ENCODE measurements at regions not wholly inside any gene's neighbourhood (a gene's known extent, or its start where the extent isn't known, plus 50 kb on each side); places are given as distances from the start of the nearest gene placed in this dataset.
"Not testable (repeated sequence)": the region's sequence is repeated elsewhere in the genome, so short reads cannot be mapped to it uniquely, and the experiment has no call there.

DNA sequence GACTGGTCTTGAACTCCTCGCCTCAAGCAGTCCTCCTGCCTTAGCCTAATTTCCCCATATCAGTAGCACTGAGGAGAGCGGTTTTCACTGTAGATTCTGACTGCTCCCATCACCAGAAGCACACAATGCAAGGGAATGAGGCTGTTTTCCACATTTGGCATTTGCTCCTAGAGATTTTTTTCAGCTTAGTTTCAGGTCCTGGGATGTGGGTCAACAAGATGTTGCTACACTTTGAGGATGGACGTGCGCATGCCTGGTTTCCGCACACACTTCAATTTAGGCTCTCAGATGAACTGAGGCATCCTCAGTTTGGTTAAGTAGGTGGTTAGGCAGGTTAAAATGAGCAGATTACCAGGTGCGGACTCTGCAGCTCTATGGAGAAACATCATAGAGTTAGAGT lies 287.1 kb upstream of the LYZL1 start:
- Histone ChIP-seq H3K4me1 (no peaks in the 10 kb centered on the region), H3K27ac (no peak overlapping the region), H3K27me3 (no peaks in the 10 kb centered on the region), H3K4me3 (no peak overlapping the region), H3K9me3 (no peaks in the 10 kb centered on the region), H3K36me3 (no peaks in the 10 kb centered on the region)
- WGBS, 2 donors: 85 to 93% methylated on average over 6 of the region's 6 CpGs
- DNase-seq (ENCODE audit: low spot score in 2 of 2): no peak
- no peak for TF ChIP-seq POLR2A (IDR thresholded peaks at IDR 0.05)
- no peak for TF ChIP-seq EP300 (IDR thresholded peaks at IDR 0.05)
- TF ChIP-seq, protein P1, sequence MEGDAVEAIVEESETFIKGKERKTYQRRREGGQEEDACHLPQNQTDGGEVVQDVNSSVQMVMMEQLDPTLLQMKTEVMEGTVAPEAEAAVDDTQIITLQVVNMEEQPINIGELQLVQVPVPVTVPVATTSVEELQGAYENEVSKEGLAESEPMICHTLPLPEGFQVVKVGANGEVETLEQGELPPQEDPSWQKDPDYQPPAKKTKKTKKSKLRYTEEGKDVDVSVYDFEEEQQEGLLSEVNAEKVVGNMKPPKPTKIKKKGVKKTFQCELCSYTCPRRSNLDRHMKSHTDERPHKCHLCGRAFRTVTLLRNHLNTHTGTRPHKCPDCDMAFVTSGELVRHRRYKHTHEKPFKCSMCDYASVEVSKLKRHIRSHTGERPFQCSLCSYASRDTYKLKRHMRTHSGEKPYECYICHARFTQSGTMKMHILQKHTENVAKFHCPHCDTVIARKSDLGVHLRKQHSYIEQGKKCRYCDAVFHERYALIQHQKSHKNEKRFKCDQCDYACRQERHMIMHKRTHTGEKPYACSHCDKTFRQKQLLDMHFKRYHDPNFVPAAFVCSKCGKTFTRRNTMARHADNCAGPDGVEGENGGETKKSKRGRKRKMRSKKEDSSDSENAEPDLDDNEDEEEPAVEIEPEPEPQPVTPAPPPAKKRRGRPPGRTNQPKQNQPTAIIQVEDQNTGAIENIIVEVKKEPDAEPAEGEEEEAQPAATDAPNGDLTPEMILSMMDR (IDR thresholded peaks at IDR 0.05): no peak

DNA sequence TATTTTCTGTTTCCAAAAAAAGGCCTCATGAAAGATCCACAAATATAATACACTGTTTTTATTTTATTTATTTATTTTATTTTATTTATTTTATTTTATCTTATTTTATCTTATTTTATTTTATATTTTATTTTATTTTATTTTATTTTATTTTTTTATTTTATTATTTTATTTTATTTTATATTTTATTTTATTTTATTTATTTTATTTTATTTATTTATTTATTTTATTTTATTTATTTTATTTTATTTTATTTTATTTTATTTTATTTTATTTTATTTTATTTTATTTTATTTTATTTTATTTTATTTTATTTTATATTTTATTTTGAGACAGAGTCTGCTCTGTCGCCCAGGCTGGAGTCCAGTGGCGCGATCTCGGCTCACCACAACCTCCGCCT lies 285.9 kb upstream of the LYZL1 start:
- peaks cover 0 to 10% (median 0%) of the 10 kb centered on the region in 4 donors for H3K9me3 ChIP-seq
- WGBS, 2 donors: 97 to 98% methylated on average over 5 of the region's 5 CpGs
- not testable (repeated sequence) for DNase-seq (ENCODE audit: low spot score in 2 of 2); H3K4me1 ChIP-seq; H3K27ac ChIP-seq; H3K27me3 ChIP-seq; H3K4me3 ChIP-seq; H3K36me3 ChIP-seq

DNA sequence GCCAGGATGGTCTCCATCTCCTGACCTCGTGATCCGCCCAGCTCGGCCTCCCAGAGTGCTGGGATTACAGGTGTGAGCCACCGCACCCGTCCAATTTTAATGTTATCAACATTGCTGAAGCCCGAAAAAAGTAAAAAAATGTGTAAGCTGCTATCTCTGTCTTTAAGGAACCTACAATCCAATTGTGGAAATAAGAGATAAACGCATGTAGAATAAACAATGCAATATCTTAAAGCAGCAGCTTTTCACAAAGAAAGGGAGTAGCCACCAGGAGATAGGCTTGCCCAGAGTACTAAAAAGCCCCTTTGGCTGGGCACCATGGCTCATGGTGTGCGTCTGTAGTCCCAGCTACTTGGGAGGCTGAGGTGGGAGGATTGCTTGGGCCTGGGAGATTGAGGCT lies 282.9 kb upstream of the LYZL1 start:
- Histone ChIP-seq H3K9me3 (peaks cover 0 to 10% (median 0%) of the 10 kb centered on the region in 4 donors), H3K27me3 (no peaks in the 10 kb centered on the region), H3K36me3 (no peaks in the 10 kb centered on the region), H3K4me1 (peaks cover 0 to 4% (median 0%) of the 10 kb centered on the region in 4 donors), H3K27ac (no peak overlapping the region), H3K4me3 (no peak overlapping the region)
- no peak for TF ChIP-seq EP300 (IDR thresholded peaks at IDR 0.05)
- TF ChIP-seq, protein P1 (IDR thresholded peaks at IDR 0.05): no peak
- TF ChIP-seq POLR2A (IDR thresholded peaks at IDR 0.05): no peak
- 85 to 90% methylated on average over 8 of the region's 8 CpGs for WGBS, 2 donors
- DNase-seq (ENCODE audit: low spot score in 2 of 2): no peak

DNA sequence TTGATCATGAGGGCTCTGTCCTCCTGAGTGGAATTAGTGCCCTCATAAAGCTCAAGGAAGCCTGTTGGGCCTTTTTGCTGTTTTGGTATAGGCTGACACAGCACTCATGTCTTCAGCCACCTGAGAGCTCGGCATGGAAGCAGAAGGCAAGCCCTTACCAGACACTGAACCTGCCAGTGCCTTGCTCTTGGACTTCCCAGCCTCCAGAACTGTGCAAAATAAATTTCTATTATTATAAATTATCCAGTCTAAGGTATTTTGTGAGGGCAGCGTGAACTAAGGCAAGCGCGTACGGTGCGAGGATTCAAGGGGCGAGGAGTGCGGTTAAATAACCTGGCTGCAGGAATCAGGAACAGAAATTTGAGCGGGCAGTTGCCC lies 281.5 kb upstream of the LYZL1 start:
- no peak overlapping the region for H3K4me3 ChIP-seq
- TF ChIP-seq, protein P1 (IDR thresholded peaks at IDR 0.05): no peak
- TF ChIP-seq POLR2A (IDR thresholded peaks at IDR 0.05): no peak
- no peak for TF ChIP-seq EP300 (IDR thresholded peaks at IDR 0.05)
- 96 to 98% methylated on average over 9 of the region's 9 CpGs for WGBS, 2 donors

DNA sequence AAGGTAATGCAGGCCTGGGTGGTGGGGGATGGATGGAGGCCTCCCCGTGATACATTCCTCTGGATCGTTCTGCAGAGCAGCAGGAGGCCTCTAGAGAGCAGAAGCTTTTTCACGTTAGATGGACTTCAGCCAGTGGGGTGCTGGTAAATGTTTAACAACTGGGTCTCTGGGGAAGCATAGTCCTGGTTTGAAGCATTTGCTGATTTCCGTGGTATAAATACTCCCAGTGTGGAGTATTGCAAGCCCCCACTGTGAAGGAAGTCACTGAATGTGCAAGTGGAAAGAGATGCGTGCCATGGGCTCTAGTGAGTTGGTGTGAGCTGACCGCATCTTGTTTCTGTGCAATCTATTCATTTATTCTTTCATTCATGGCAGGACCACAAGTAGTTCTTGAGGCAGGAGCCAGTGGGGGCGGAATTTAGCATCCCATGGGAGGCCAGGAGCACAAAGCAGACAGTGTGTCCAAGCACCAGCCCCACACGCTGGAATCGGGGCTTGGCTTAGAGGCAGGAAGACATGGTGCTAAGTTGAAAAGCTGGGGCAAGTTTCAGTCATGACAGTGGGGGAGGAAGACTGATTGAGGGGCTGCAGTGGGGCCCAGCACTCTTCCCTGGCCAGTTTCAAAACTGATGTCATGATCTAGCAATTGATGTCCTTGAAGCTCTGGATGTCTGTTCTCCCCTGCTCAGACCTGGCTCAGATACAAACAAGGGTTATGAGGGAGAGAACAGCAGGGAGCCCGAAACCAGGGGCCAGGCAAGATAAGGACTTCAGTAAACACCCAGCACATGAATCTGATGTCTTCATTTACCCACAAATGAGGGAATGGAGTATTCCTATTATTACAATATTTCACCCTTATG lies 280.9 kb upstream of the LYZL1 start:
- Histone ChIP-seq H3K27ac (peak overlapping the region in 2 of 4 donors; percentile 71 to 73), H3K9me3 (peaks cover 0 to 10% (median 0%) of the 10 kb centered on the region in 4 donors), H3K4me1 (peaks cover 0 to 12% (median 0%) of the 10 kb centered on the region in 4 donors), H3K4me3 (no peak overlapping the region), H3K36me3 (no peaks in the 10 kb centered on the region), H3K27me3 (no peaks in the 10 kb centered on the region)
- 31 to 32% methylated on average over 10 of the region's 10 CpGs for WGBS, 2 donors
- TF ChIP-seq EP300 (IDR thresholded peaks at IDR 0.05) (peak in 1 of 2 donors; percentile 70), POLR2A (IDR thresholded peaks at IDR 0.05) (no peak)
- TF ChIP-seq, protein P1 (IDR thresholded peaks at IDR 0.05): no peak
- peak; percentile 29 to 58 for DNase-seq (ENCODE audit: low spot score in 2 of 2)

More for the DNA sequence above, 281.5 kb upstream of the LYZL1 start:
- Histone ChIP-seq H3K27ac (peak overlapping the region in 2 of 4 donors; percentile 54 to 73), H3K4me1 (peaks cover 0 to 12% (median 0%) of the 10 kb centered on the region in 4 donors), H3K27me3 (no peaks in the 10 kb centered on the region), H3K36me3 (no peaks in the 10 kb centered on the region), H3K9me3 (peaks cover 0 to 10% (median 0%) of the 10 kb centered on the region in 4 donors)
- DNase-seq (ENCODE audit: low spot score in 2 of 2): no peak

Data from tibial nerve (tissue), 4 donors.